PFSK-1 (cell line): ENCODE measurements at regions not wholly inside any gene's neighbourhood (a gene's known extent, or its start where the extent isn't known, plus 50 kb on each side); places are given as distances from the start of the nearest gene placed in this dataset.

Source experiments
- POLR2AphosphoS5 ChIP-seq: IDR thresholded peaks from 2 replicates; pipeline ENCODE4 v1.6.1; 2012; ENCODE audit warnings: low read depth, mild to moderate bottlenecking, control low read depth, low read length, moderate library complexity
- SIN3A ChIP-seq: IDR thresholded peaks from 2 replicates; pipeline ENCODE4 v1.6.1; 2012; ENCODE audit warnings: mild to moderate bottlenecking, low read length, moderate library complexity, borderline replicate concordance; ENCODE audit not compliant: insufficient read depth
- TAF1 ChIP-seq: IDR thresholded peaks from 2 replicates; pipeline ENCODE4 v1.6.1; 2012; ENCODE audit warnings: low read length, control low read depth, borderline replicate concordance; ENCODE audit not compliant: insufficient read depth

GRCh38 chr20:50400705-50401586 lies 109.2 kb upstream of the PTPN1 start:
- TF ChIP-seq TAF1 (no peak), POLR2AphosphoS5 (no peak), SIN3A (no peak)
